Kidney tubule cell (primary cell): ENCODE measurements at regions not wholly inside any gene's neighbourhood (a gene's known extent, or its start where the extent isn't known, plus 50 kb on each side); places are given as distances from the start of the nearest gene placed in this dataset.

ENCODE experiments used
- DNase-seq: peaks from one replicate; pipeline ENCODE4 v3.0.0-alpha.2; 2018; ENCODE audit warnings: low spot score

DNA sequence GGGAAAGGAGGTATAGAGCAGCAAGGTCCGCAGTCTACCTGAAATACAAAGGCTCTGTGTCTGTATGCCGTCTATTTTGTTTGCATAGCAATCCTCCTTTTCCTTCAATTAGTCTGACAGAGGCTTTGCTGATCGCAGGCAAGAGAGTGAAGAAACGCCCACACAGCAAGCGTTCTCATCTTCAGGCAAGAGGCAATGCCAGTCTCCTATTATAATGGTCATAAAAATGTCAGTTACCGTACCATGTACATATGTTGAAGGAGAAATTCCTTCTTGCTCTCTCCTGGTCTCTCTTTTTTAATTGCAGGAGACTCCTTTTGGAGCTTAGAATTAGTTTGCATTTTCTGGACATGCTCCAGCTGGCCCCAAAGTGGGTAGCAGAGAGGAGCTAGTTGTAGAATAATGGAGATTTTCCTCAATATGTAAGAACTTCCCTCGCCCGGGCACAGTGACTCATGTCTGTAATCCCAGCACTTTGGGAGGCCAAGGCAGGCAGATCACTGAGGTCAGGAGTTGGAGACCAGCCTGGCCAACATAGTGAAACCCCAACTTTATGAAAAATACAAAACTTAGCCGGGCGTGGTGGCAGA, 139.5 kb downstream of the PFKFB3 start:
- DNase-seq = no peak

DNA sequence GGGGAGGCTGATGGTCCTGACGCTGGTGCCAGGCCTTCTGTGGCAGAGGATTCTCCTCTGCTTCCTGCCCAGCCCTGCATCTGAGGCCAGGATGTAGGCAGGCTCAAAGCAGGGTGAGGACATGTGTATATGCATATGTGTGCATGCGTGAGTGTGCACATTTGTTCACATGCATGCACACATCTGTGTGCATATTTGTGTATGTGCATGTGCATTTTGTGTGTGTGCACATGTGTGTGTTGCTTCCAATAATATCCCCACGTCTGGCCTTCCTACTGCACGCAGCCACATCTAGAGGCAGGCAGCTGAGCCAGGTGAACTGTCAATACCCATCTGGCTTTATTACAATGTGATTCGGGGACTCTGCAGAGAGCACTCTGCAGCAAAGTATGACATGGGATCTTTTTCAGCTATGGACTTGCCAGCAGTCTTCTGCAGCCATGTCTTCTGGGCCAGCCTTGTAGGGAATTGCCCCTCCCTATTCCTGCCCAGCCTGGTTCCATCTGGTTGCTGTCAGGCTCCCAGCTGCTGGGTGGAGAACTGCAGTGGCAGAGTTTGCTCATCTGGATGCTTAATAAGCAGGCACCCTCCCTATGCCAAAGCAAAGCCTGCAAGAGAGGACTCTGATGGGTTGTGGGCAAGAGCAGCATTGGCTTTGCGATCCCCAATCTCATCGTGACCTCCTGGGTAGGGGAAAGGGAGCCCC, 140.7 kb downstream of the PFKFB3 start:
- no peak for DNase-seq

DNA sequence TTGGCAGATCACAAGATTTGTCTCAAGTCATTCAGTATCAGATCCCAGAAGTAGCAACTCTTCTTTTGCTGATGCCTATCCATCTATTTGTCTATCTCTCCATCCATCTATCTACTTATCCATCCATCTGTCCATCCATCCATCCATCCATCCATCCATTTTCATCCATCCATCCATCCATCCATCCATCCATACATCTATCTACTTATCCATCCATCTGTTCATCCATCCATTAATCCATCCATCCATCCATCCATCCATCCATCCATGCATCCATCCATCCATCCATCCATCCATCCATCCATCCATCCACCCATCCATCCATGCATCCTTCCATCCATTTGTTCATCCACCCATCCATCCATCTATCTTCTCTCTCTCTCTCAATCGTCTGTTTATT, 142.7 kb downstream of the PFKFB3 start:
- DNase-seq = no peak

DNA sequence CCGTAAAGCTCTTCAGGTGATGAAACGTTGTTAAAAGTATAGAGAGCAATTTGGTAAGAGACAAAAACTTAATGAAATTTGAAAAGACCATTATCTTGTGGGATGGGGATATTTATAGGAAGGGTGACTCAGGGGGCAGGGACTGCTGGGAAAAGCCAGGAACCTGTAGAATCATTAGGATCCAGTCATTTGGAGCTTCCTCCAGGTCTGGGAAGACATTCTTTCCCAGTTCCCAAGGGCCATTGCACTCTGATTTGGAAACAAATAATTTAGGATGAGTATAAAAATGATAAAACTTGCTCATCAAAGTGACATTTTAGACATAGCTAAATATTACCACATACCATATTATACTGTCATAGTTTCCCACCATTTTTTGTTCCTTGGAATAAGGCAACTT, 143.9 kb downstream of the PFKFB3 start:
- DNase-seq = peak; percentile 19

DNA sequence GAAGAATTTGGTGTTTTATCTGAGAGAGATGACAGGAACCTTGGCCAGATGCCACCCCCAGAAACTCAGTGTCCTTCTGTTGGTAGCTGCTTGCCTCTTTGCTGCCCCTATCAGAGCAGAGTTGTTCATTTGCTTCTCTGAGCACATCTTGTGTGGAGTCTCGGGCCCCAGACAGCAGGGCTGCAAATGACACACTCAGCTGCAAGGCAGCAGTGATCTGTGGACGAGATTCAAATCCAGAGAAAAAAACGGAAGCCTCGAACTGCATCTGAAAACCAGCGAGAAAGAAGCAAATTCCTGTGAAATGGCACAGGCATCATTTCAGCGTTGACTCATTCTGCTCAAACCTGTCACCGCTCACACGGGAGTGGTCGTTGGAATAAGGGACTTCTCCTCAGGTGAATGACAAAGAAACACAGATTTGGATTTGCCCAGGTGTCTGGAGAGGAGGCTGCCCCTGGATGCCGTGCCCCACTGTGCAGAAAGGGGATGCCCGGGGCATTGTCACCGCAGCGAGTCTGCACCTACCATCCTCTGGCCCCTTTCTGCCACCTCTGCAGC, 144.7 kb downstream of the PFKFB3 start:
- peak; percentile 70 for DNase-seq

DNA sequence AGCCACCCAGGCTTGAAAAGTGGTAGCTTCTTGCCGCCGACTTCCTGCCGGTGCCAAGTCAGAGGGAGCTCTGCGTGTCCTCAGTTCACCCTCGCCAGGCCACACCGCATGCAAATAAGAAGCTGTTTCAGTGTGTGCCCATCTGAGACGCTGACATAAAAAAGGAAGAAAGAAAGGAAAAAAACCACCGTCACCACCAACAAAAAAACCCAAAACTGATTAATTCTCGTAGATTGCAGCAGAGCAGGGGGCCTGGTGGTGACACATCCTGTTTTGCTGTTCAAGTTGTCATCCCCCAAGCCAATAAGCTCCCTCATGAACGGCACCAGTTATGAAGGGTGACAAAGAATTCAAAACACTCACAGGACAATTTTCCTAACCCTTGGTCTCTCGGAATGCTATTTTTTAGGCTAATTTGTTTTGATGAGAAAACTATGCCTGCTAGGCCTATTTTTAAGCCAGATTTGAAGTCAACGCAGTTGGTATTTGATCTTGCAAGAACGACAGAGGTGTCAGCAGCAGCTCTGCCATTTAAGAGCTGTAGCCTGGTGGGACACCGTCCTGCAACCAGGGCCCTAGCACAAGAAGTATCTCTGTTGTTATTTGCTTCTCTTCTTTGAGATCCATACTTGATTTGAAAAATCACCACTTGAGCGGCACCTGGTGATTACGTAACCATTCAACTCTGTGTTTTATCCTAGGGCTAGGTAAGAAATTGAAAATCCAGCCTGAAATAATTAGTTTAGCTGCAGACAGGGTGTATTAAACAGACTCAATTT, 145.6 kb downstream of the PFKFB3 start:
- DNase-seq = peak; percentile 86

DNA sequence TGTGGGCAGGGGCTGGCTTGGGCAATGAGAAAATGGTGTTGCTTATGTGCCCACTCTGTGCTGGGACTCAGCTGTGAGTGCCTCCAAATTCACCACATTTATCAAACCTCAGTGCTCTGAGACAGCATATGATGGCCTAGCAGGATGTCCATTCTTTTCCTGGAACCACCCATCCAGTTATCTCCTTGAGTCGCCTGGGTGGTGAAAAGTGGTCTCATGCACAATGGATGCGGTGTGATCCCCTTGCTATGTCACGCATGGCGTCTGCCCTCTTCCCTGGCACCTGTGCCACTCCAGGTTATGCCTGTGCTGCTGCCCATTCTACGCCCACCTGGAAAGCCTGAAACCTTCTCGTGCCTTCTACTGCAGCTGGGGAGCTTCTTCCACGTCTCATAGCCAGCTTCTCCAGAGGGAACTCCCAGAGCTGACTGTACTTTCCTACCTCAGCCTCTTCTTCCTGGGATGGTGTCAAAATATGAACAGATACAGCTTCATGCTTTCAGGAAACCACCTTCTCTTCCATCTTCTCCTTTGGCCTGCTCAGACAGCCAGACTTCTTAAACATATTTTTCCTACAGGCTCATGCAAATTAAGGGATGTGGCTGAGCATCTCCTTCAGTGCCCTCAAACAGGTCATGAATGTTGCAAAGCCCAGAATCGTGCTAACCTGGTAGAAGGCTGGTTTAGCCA, 147.3 kb downstream of the PFKFB3 start:
- no peak for DNase-seq

DNA sequence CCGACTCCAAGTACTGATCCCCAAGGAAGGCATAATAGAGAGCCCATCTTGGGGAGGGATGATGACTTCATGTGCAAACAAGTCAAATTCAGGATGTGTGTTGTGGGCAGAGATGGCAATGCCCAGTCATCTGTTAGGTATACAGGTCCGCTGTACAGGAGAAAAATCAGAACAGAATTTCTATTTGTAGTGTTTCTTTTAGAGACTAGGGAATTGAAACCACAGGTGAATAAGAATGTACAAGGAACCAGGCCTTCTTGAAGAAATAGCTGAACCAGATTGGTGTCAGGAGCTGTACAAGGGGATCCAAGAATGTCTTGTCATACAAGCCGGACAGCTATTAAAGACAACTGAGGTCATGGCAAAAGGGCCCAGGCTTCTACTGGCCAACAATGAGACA, 147.9 kb downstream of the PFKFB3 start:
- peak; percentile 40 for DNase-seq

DNA sequence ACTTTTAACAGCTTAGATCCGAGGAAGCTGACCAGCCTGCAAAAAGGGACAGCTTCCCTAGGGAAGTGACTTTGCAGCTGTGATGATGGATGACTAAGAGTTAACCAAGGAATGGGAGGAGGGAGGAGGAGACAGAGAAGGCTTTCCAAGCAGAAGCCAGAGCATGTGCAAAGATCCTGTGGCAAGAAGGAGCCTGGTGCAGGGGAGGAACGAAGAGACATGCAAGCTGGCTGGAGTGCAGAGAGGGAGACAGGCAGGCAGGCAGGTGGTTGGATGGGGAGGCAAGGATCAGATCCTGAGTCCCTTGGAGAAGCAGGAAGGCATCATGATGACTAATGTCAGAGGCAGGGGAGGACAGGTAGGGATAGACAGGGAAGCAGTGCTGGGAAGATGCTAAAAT, 148.8 kb downstream of the PFKFB3 start:
- DNase-seq = peak; percentile 57

DNA sequence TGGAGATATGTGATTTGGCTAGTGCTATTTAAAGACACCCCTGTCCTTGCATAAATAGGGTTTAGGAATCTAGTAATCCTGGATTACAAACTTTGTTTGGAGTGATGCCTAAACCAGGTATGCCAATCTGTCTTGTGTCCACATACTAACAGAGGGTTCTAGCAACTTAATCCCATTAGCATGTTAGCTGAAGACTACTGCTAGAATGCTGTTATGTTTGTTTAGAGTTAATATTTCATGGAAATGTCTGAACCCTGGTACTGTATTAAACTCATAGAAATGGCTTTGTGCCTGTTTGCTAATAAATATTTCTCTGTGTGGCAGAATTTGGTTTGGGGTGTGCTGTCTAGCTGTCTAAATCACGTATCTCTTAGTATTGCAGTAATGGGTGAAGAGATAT, 150.8 kb downstream of the PFKFB3 start:
- DNase-seq = peak; percentile 72

DNA sequence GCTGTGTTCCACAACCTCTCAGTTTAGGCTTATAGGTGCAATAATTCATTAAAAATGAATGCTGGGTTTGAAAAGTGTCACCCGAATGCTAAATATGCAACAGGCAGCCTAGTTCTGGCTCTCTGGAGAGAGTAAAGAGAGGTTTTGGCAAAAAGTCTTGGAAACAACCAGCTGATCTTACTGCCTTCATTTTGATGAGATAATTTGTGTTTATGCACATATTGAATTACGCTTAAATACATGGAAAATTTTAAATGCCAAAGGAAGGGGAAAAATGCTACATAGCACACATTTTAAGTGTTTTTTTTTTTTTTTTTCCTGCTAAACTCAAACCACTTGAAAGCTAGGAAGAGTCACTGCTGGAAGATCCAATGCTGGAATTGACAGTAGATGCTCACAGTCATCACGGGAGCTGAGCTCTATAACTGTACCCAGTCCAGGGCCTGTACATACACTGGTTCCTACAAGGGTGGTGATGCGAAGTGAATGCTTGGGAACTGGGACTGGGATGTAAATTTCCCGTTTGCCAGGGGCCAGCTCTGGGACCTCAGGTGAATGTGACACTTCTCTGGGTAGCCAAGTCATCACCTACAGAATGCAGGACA, 151.5 kb downstream of the PFKFB3 start:
- DNase-seq = no peak

DNA sequence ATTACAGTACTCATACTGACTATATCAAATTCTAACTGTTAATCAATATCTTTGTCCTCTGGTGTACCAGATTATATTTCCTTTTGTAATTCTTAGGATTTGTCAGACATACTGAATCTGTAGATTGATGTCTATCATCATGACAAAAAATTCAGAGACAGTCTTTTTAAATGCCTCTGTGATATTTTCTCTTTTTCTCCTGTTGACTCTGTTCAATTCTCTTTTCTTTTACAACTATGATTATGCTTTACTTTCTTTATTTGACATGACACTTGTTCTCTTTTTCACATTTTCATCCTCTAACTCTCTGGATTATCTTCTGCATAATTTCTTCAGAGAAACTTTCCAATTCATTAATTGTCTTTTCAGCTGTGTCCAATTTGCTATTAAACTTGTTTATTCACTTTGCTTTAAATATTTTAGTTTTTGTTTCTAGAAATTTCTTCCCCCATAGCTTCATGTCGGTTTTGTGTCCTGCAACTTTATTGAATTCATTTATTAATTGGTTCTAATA, 153.6 kb downstream of the PFKFB3 start:
- DNase-seq = no peak

DNA sequence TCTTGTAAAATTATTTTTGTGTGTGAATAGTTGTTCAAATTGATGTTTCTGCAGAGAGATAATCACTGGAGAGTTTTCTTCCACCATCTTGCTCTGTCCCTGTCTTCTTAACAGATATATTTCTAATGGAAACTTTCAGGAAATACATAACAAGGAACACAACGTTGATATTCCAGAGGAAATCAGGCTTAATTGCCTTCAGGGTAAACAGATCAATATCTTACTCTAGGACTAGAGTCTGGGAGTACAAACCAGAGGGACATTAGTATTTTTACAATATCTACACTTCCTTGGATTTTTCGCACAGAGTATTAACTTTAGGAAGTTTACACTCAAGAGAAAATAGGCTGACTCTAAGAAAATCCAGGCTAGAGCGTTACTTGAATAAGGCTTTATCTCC, 159.1 kb downstream of the PFKFB3 start:
- DNase-seq = no peak

DNA sequence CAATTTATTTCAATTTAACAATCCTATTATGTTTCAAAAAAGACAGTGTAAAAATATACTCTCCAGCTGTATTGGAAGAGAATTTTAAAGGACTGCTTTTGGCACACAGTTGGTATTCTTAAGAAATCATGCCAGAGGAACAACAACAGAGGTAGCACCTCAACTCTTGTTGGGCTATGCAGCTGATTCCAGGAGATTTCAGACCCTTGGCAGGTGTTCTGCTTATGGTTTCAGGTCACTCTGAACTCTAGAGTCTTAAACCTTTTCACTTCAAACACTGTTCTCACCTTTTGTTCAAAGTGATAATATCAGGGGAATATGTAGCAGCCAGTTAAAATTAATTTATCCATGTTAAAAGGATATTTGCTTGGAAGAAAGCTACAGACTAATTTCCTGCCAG, 160.1 kb downstream of the PFKFB3 start:
- DNase-seq = no peak

DNA sequence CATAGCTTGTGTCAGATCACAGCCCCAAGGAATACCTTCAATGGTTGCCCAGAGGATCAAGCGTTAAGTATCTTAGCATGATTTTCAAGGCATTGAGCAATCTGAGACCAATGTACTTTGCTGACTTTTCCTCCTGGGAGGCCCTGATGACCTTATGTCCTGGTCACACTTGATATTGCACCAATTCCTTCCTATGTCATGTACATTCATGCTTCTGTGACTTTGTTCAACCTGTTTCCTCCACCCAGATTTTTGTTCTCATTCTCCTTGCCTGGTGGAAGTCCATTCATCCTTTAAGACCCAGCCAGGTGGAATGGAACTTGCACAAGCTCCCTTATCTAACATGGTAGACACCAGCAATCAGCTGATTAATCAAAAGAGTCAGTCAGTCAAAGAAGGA, 160.8 kb downstream of the PFKFB3 start:
- DNase-seq = peak; percentile 72

DNA sequence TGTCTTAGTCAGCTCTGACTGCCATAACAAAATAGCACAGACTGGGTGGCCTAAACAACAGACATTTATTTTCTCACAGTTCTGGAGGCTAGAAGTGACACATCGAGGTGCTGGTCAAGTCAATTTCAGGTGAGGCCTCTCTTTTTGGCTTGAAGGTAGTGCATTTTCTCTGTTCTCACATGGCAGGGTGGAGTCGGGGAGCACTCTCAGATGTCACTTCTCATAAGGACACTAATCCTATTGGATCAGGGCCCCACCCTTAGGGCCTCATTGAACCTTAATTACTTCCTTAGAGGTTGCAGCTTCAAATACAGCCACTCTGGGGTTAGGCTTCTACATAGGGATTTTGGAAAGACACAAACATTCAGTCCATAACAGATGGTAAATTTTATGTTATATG, 161.6 kb downstream of the PFKFB3 start:
- no peak for DNase-seq

DNA sequence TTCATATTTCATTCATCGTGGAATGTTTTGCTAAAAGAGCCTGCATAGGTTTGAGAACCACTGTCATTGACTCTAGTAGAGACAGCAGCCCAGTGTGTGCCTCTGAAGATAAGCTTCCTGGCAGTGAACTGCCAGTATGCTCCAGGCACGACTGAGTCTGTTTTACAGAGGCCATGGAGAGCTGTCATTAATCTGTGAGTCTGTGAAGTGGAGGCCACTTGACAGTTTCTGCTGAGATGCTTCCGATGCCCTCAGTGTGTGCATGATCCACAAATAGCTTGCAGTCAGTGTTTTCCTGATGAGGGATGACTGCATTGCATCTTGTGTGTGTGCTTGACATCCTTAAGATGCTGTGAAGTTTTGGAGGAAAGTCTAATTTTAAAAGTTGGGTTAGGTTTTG, 162.2 kb downstream of the PFKFB3 start:
- DNase-seq = no peak

DNA sequence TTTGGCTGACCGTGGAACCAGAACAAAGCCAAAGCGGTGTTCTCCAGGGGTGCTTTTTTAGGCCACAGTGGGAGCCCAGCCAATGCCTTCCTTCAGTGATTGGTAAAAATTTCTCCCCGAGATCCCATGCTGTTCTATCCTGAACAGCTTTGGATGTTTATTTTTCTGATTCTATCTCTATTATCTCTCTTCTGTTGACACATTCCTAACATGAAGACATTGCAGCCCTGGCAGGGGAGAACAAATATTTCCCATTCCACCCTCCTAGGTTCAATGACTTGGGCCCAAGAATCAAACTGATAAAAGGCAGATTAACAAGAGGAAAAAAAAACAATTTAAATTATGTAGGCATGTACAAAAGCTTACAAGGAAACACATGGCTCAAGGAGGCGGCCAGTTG, 162.7 kb downstream of the PFKFB3 start:
- DNase-seq = no peak
